ENCODE measurements at regions not wholly inside any gene's neighbourhood (a gene's known extent, or its start where the extent isn't known, plus 50 kb on each side); places are given as distances from the start of the nearest gene placed in this dataset.

DNA sequence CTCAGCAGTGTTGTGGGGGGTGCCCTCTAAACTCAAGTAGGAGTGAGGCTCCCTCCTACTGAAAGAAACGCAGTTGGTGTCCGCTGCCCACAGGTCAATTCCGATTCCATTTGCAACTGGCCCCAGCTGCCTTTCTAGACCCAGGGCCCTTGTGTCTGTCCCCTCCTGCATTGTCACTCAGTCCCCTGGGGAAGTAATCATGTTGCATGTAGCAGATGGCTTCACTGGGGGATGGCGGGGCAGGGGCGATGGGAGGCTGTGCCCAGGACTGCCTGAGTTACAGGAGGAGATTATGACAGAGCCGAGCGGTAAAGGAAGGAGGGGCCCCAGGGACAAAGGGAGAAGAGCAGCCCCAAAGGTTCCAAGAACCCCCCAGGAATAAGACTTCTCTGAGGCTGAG is 62.5 kb upstream of the SH3RF3 start:
- H3K56ac ChIP-seq (ENCODE audit: low read length): no peak overlapping the region

DNA sequence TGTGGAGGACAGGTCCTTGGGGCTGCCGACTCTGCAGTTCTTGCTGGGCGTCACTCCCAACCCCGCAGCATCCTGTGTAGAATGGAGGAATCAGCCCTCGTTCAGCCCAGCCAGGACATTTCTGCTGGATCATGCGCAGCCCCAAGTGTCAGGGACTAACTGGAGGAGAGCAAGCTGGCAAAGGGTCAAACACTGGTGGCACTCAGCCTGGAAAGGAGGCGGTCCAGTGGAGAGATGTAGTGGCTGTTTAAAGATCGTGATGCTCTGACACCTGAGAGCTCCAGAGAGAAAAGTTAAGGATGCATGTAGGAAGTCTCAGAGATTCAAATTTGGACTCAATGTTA is 63.6 kb upstream of the SH3RF3 start:
- Histone ChIP-seq H3K56ac (ENCODE audit: low read length) (no peak overlapping the region), H3K79me2 (ENCODE audit: control insufficient read depth, insufficient read depth, low read length) (no peaks in the 10 kb centered on the region), H3K36me3 (ENCODE audit: control insufficient read depth, insufficient read depth, low read length) (no peaks in the 10 kb centered on the region), H2BK15ac (replicated peaks; ENCODE audit: low read depth) (no peak overlapping the region), H4K8ac (ENCODE audit: low read depth, low read length) (no peak overlapping the region), H2AK5ac (ENCODE audit: low read length) (no peak overlapping the region), H3K4me2 (ENCODE audit: low read length) (no peak overlapping the region), H3K27me3 (ENCODE audit: insufficient read depth, low read length, poor library complexity) (no peaks in the 10 kb centered on the region), H3K79me1 (ENCODE audit: low read length) (no peaks in the 10 kb centered on the region), H3K9ac (ENCODE audit: low read length) (no peak overlapping the region), H3K27ac (ENCODE audit: low read depth, low read length) (no peak overlapping the region), H3K23ac (ENCODE audit: low read length) (no peak overlapping the region), H2BK120ac (ENCODE audit: low read depth, low read length) (no peak overlapping the region), H3K4ac (ENCODE audit: low read depth, low read length) (no peak overlapping the region), H3K18ac (ENCODE audit: low read length) (no peak overlapping the region), H3K4me3 (ENCODE audit: low read length) (no peak overlapping the region), H2BK5ac (ENCODE audit: low read length) (no peak overlapping the region), H4K5ac (ENCODE audit: low read length) (no peak overlapping the region), H3K4me1 (ENCODE audit: control insufficient read depth, low read depth, low read length) (no peaks in the 10 kb centered on the region)
- WGBS (ENCODE audit: extremely low coverage, insufficient coverage, low lambda C conversion rate): no CpG with 5 or more reads among the region's 7 CpGs
- DNase-seq: no peak

More for the DNA sequence above, 62.5 kb upstream of the SH3RF3 start:
- no peak overlapping the region for H2AK5ac ChIP-seq (ENCODE audit: low read length)
- no peaks in the 10 kb centered on the region for H3K36me3 ChIP-seq (ENCODE audit: control insufficient read depth, insufficient read depth, low read length)
- no peaks in the 10 kb centered on the region for H3K4me1 ChIP-seq (ENCODE audit: control insufficient read depth, low read depth, low read length)
- no peak overlapping the region for H3K4me2 ChIP-seq (ENCODE audit: low read length)
- no peak overlapping the region for H3K4ac ChIP-seq (ENCODE audit: low read depth, low read length)
- H3K27ac ChIP-seq (ENCODE audit: low read depth, low read length): no peak overlapping the region
- H3K9ac ChIP-seq (ENCODE audit: low read length): no peak overlapping the region
- no peak for DNase-seq
- H4K8ac ChIP-seq (ENCODE audit: low read depth, low read length): no peak overlapping the region
- no peak overlapping the region for H4K5ac ChIP-seq (ENCODE audit: low read length)
- no CpG with 5 or more reads among the region's 7 CpGs for WGBS (ENCODE audit: extremely low coverage, insufficient coverage, low lambda C conversion rate)
- H3K4me3 ChIP-seq (ENCODE audit: low read length): no peak overlapping the region
- no peaks in the 10 kb centered on the region for H3K79me2 ChIP-seq (ENCODE audit: control insufficient read depth, insufficient read depth, low read length)
- no peak overlapping the region for H2BK5ac ChIP-seq (ENCODE audit: low read length)
- no peak overlapping the region for H2BK120ac ChIP-seq (ENCODE audit: low read depth, low read length)
- H3K23ac ChIP-seq (ENCODE audit: low read length): no peak overlapping the region
- H2BK15ac ChIP-seq (replicated peaks; ENCODE audit: low read depth): no peak overlapping the region
- H3K18ac ChIP-seq (ENCODE audit: low read length): no peak overlapping the region
- no peaks in the 10 kb centered on the region for H3K27me3 ChIP-seq (ENCODE audit: insufficient read depth, low read length, poor library complexity)
- no peaks in the 10 kb centered on the region for H3K79me1 ChIP-seq (ENCODE audit: low read length)

DNA sequence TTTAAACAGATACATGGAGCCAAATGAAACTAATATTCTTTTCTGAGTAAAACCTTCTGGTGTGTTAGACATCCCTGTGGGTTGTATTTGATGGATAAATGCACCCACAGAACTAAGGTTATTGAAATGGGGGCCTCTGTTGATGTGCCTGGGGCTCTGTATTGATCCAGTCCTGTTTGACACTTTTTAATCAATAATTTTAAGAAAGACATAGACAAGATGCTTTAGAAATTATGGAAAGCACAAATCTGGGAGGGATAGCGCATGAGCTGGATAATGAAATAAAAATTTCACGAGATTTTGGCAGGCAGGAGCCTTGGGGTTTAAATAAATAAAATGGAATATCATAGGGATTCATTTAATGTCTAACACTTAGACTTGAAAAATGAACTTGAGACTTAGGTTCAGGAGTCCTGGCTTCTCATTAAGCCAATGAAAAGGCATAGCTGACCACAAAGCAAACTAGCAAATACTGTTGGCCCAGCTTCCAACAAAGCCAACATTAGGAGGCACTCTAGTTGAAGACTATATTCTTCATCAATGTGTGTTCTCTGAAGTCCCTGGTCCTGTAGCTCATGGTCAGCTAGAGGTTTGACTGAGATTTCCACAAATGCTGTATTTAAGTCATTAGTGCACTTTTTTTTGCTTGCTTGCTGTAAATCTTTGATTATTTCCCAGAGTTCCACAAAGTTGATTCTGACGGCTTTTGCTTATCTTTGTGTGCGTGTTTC is 64.2 kb upstream of the SH3RF3 start:
- H3K9ac ChIP-seq (ENCODE audit: low read length): no peak overlapping the region
- H2BK5ac ChIP-seq (ENCODE audit: low read length): no peak overlapping the region
- H2AK5ac ChIP-seq (ENCODE audit: low read length): no peak overlapping the region
- H4K8ac ChIP-seq (ENCODE audit: low read depth, low read length): no peak overlapping the region
- H2BK120ac ChIP-seq (ENCODE audit: low read depth, low read length): no peak overlapping the region
- H3K36me3 ChIP-seq (ENCODE audit: control insufficient read depth, insufficient read depth, low read length): no peaks in the 10 kb centered on the region
- H3K18ac ChIP-seq (ENCODE audit: low read length): no peak overlapping the region
- H3K79me1 ChIP-seq (ENCODE audit: low read length): no peaks in the 10 kb centered on the region
- no peak overlapping the region for H2BK15ac ChIP-seq (replicated peaks; ENCODE audit: low read depth)
- no peak overlapping the region for H3K4ac ChIP-seq (ENCODE audit: low read depth, low read length)
- H3K27ac ChIP-seq (ENCODE audit: low read depth, low read length): no peak overlapping the region
- no peak for DNase-seq
- H3K27me3 ChIP-seq (ENCODE audit: insufficient read depth, low read length, poor library complexity): no peaks in the 10 kb centered on the region
- no peak overlapping the region for H3K23ac ChIP-seq (ENCODE audit: low read length)
- H4K5ac ChIP-seq (ENCODE audit: low read length): no peak overlapping the region
- H3K56ac ChIP-seq (ENCODE audit: low read length): no peak overlapping the region
- no peak overlapping the region for H3K4me3 ChIP-seq (ENCODE audit: low read length)
- no CpG with 5 or more reads among the region's 4 CpGs for WGBS (ENCODE audit: extremely low coverage, insufficient coverage, low lambda C conversion rate)
- H3K79me2 ChIP-seq (ENCODE audit: control insufficient read depth, insufficient read depth, low read length): no peaks in the 10 kb centered on the region
- H3K4me1 ChIP-seq (ENCODE audit: control insufficient read depth, low read depth, low read length): no peaks in the 10 kb centered on the region
- H3K4me2 ChIP-seq (ENCODE audit: low read length): no peak overlapping the region

DNA sequence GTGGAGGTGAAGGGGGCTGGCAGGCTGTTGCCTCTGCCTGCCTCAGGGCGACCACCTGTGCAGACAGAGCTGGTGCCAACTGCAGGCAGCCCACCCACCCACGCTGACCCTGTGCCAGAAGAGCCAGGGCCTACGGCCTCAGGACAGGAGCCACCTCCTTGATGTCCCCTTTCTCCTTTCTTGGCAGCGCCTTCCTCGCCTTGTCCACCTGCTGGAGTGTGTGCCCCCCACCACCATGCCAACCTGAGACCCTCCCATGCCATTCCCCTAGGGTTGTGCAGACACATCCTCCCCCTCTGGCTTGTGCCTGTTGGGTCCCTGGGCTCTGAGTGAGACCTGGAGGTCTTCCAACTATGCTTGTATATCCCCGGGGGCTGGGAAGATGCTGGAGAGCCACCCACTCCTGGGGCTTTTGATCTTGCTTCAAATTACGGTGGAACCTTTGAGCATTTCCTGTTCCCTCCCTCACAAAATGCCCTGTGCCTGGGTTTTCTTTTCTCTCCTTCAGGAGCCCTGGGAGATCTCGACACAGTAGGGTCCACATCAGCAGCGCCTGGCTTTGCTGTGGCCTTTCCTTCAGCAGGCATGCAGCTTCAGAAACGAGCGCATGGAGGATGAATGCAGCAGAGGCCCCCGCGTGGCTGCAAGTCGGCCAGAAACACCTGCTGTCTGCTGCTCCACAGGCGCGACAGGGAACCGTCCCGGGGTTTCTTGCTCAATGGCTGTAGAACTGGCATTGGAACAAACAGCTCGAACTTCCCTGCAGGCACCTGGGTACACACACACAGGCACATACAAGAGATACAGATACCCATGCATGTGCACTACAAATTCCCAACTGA is 65.9 kb upstream of the SH3RF3 start:
- H3K27me3 ChIP-seq (ENCODE audit: insufficient read depth, low read length, poor library complexity): no peaks in the 10 kb centered on the region
- no peak overlapping the region for H4K8ac ChIP-seq (ENCODE audit: low read depth, low read length)
- H3K9ac ChIP-seq (ENCODE audit: low read length): no peak overlapping the region
- H3K4me2 ChIP-seq (ENCODE audit: low read length): no peak overlapping the region
- no peaks in the 10 kb centered on the region for H3K4me1 ChIP-seq (ENCODE audit: control insufficient read depth, low read depth, low read length)
- DNase-seq: no peak
- H3K79me2 ChIP-seq (ENCODE audit: control insufficient read depth, insufficient read depth, low read length): no peaks in the 10 kb centered on the region
- H3K4ac ChIP-seq (ENCODE audit: low read depth, low read length): no peak overlapping the region
- H2BK120ac ChIP-seq (ENCODE audit: low read depth, low read length): no peak overlapping the region
- no peak overlapping the region for H3K4me3 ChIP-seq (ENCODE audit: low read length)
- H2BK5ac ChIP-seq (ENCODE audit: low read length): no peak overlapping the region
- H2BK15ac ChIP-seq (replicated peaks; ENCODE audit: low read depth): no peak overlapping the region
- no peak overlapping the region for H3K18ac ChIP-seq (ENCODE audit: low read length)
- no peak overlapping the region for H2AK5ac ChIP-seq (ENCODE audit: low read length)
- WGBS (ENCODE audit: extremely low coverage, insufficient coverage, low lambda C conversion rate): no CpG with 5 or more reads among the region's 19 CpGs
- no peak overlapping the region for H3K23ac ChIP-seq (ENCODE audit: low read length)
- no peaks in the 10 kb centered on the region for H3K36me3 ChIP-seq (ENCODE audit: control insufficient read depth, insufficient read depth, low read length)
- no peak overlapping the region for H3K27ac ChIP-seq (ENCODE audit: low read depth, low read length)
- no peak overlapping the region for H3K56ac ChIP-seq (ENCODE audit: low read length)
- no peaks in the 10 kb centered on the region for H3K79me1 ChIP-seq (ENCODE audit: low read length)
- H4K5ac ChIP-seq (ENCODE audit: low read length): no peak overlapping the region

DNA sequence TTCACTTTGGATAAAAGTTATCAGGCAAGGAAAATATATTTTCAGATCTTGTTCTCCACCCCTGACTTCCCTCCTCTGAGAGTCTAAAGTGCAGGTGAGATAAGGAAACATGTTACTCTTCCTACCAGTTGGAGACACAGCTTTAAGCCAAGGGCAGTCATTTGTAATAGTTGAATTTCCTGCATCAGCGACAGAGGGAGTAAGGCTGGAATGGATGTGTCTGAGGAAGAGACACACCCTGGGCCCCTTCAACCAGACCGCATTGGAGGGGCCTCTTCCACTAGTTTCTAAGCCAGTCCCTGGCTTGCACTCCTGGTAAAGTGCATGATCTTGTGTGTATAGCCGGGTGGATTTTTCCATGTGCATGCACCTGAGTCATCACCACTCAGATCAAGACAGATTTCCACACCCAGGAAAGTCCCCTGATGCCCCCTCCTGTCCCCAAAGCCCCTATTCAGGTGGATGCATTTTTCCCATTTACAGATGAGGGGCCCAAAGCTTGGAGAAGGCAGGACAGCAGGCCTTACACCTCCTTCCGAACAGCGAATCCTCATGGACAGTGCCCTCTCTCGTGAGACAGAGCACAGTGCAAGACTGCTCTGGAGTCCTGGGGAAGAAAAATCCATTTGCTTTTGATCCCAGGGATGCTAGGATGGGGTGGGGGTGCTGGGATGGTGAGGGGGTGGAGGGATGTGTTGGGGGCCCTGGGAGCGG is 66.7 kb upstream of the SH3RF3 start:
- no CpG with 5 or more reads among the region's 7 CpGs for WGBS (ENCODE audit: extremely low coverage, insufficient coverage, low lambda C conversion rate)
- Histone ChIP-seq H3K79me2 (ENCODE audit: control insufficient read depth, insufficient read depth, low read length) (no peaks in the 10 kb centered on the region), H3K56ac (ENCODE audit: low read length) (no peak overlapping the region), H3K4me3 (ENCODE audit: low read length) (no peak overlapping the region), H4K8ac (ENCODE audit: low read depth, low read length) (no peak overlapping the region), H3K36me3 (ENCODE audit: control insufficient read depth, insufficient read depth, low read length) (no peaks in the 10 kb centered on the region), H2BK15ac (replicated peaks; ENCODE audit: low read depth) (no peak overlapping the region), H3K4me2 (ENCODE audit: low read length) (no peak overlapping the region), H3K79me1 (ENCODE audit: low read length) (no peaks in the 10 kb centered on the region), H2BK5ac (ENCODE audit: low read length) (no peak overlapping the region), H2AK5ac (ENCODE audit: low read length) (no peak overlapping the region), H3K23ac (ENCODE audit: low read length) (no peak overlapping the region), H3K4me1 (ENCODE audit: control insufficient read depth, low read depth, low read length) (no peaks in the 10 kb centered on the region), H3K18ac (ENCODE audit: low read length) (no peak overlapping the region), H4K5ac (ENCODE audit: low read length) (no peak overlapping the region), H3K27ac (ENCODE audit: low read depth, low read length) (no peak overlapping the region), H3K4ac (ENCODE audit: low read depth, low read length) (no peak overlapping the region), H3K9ac (ENCODE audit: low read length) (no peak overlapping the region), H3K27me3 (ENCODE audit: insufficient read depth, low read length, poor library complexity) (no peaks in the 10 kb centered on the region), H2BK120ac (ENCODE audit: low read depth, low read length) (no peak overlapping the region)
- peak; percentile 22 for DNase-seq
